ENCODE measurements at regions not wholly inside any gene's neighbourhood (a gene's known extent, or its start where the extent isn't known, plus 50 kb on each side); places are given as distances from the start of the nearest gene placed in this dataset.

DNA sequence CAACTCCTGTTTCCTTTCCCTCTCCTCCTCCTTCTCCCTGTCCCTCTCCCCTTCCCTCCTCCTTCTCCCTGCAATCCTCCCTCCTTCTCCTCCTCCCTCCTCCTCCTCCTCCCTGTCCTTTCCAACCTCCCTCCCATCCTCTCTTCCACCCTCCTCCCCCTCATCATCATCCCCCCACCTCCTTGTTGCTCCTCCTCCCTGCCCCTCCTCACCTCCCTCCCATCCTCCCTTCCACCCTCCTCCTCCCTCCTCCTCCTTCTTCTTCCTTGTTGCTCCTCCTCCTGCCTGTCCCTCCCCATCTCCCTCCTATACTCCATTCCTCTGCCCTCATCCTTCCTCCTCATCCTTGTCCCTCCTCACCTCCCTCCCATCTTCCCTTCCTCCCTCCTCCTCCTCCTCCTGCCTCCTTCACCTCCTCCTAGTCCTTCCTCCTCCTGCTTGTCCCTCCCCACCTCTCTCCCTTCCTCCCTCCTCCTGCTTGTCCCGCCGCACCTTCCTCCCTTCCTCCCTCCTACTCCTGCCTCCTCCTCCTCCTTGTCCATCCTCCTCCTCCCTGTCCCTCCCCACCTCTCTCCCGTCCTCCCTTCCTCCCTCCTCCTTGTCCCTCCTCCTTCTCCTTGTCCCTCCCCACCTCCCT is 222.5 kb downstream of the IRF8 start:
- TF ChIP-seq, protein P1, sequence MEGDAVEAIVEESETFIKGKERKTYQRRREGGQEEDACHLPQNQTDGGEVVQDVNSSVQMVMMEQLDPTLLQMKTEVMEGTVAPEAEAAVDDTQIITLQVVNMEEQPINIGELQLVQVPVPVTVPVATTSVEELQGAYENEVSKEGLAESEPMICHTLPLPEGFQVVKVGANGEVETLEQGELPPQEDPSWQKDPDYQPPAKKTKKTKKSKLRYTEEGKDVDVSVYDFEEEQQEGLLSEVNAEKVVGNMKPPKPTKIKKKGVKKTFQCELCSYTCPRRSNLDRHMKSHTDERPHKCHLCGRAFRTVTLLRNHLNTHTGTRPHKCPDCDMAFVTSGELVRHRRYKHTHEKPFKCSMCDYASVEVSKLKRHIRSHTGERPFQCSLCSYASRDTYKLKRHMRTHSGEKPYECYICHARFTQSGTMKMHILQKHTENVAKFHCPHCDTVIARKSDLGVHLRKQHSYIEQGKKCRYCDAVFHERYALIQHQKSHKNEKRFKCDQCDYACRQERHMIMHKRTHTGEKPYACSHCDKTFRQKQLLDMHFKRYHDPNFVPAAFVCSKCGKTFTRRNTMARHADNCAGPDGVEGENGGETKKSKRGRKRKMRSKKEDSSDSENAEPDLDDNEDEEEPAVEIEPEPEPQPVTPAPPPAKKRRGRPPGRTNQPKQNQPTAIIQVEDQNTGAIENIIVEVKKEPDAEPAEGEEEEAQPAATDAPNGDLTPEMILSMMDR (IDR thresholded peaks at IDR 0.05; ENCODE audit: low read depth, low read length): no peak
- TF ChIP-seq POLR2A (IDR thresholded peaks at IDR 0.05; ENCODE audit: extremely low read depth, insufficient read length): no peak
- TF ChIP-seq, protein P2, sequence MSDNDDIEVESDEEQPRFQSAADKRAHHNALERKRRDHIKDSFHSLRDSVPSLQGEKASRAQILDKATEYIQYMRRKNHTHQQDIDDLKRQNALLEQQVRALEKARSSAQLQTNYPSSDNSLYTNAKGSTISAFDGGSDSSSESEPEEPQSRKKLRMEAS (IDR thresholded peaks at IDR 0.05; ENCODE audit: low read depth, low read length): no peak
